HG02938 (cell line): ENCODE measurements at regions not wholly inside any gene's neighbourhood (a gene's known extent, or its start where the extent isn't known, plus 50 kb on each side); places are given as distances from the start of the nearest gene placed in this dataset.
"Not testable (repeated sequence)": the region's sequence is repeated elsewhere in the genome, so short reads cannot be mapped to it uniquely, and the experiment has no call there.

Experiments
- ATAC-seq: cut with Tn5 transposase; IDR thresholded peaks from one replicate; pipeline ENCODE4 v1.9.1; 2021; ENCODE audit warnings: mild to moderate bottlenecking, moderate library complexity; ENCODE audit not compliant: unreplicated experiment

DNA sequence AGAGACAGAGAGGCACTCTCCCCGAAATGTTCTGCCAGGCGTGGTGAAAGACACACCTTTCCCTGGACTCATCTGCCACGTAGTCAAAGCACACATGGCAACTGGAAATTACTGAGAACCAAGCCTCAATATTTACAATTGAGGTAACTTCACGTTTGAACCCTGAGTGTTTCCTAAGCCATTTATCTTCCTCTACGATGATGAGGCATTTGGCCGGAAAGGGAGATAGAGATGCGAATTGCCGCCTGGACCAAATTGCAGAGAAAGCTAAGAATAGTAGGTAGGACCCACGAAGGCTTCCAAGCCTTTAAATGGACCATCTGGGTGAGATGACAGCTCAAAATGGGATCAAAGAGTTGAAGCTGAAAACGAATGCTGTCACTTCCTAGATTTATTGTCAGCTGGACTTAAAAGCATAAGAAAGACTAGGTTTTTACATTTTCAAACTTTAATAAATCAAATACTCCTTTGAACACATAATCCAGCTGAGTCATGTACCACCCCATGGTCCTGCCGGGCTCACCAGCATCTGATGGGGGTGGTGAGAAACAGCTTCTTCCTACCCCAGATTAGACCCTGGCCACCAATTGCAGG is 135.6 kb upstream of the LYZL2 start:
- no peak for ATAC-seq

DNA sequence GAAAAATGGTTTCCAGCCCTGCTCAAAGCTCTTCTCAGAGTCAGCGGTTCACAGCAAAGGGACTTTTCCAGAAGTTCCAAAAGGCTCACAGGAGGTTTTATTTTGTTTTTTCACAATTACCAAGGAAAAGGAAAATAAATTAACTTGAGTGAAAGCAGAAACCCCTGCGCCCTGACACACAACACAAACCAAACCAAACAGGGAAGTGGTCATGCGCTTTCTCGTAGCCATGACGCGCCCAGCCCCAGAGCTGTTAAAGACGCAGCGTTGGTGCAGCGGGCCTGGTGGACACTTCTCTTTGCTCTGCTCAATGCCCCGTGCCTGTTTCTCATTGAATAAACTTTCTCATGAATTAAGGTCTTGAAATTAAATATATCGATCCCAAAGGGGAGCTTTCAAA is 134.4 kb upstream of the LYZL2 start:
- ATAC-seq, result no peak

DNA sequence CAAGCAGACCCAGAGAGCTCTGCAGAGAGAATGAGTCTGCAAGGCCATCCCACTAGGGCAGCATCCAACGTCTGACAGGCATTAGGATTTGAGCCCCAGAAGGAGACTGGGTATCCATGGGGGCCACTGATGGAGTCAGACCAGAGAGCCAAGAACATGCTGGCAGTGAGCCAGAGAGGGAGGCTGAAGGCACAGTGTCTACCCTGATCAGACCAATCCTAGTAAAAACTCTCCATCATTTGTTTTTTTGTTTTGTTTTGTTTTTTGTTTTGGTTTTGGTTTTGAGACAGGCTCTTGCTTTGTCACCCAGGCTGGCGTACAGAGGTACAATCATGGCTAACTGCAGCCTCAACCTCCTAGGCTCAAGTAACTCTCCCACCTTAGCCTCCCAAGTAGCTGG is 133.1 kb upstream of the LYZL2 start:
- ATAC-seq, result no peak

DNA sequence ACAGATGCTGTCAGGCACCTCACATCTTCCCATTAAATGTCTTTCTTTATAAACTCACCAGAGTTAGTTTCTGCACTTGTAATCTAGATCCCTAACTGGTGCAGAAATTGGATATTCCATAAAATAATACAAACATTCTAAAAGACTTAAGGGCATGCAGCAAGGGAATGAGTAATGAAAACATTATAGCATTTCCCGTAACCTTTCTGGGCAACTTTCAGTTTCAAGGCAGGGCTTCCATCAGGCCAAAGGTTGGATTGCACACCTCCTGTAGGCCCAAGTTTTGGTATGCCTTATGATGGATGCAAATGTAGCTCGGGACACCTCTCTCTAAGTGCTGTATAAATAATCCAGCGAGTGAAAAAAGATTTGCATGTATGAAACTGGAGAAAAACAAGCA is 129.9 kb upstream of the LYZL2 start:
- ATAC-seq, result no peak

DNA sequence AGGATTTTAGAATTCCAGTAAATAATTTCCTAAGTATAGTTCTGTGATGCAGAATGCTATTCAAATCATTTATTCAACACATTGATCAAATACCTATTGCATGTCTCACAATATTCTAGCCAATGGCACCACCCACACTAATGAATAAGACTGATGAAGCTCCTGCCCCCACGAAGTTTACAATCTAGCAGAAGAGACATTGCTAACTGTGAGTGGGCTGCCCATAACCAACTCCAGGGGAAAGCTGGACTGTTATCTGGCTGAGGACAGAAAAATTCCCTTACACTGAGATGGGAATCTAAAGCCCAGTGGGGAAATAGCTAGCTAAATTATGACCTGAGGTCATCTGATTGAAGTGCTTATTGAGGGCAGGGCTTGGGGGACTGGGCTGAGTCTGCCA is 128.8 kb upstream of the LYZL2 start:
- ATAC-seq, result no peak

DNA sequence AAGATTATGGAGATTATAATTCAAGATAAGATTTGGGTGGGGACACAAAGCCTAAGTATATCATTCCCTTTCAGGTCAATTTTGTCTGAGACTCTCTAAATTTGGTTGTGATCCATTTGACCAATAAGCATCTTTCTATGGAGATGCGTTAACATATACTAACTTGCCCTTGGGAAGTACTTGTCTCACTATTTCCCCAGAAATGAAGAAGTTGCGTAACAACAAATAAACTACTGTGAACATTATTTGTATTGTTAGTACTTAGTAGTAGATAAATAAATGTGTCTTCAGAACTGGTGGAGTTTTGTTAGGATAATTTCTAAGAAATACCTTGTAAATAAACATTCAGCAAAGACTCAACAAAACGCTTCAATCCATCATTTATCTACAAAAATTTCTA is 127.3 kb upstream of the LYZL2 start:
- no peak for ATAC-seq

DNA sequence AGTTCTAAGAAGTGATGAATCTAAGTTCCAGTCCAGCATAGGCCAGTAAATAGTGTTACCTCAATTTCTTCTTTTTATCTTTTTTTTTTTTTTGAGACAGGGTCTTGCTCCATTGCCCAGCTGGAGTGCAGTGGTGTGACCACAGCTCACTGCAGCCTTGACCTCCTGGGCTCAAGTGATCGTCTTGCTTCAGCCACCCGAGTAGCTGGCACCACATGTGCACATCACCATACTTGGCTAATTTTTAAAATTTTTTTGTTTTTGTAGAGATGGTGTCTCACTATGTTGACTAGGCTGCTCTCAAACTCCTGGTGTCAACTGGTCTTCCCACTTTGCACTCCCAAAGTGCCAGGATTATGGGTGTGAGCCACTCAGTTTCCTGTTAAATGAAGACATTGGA is 126.6 kb upstream of the LYZL2 start:
- ATAC-seq, result no peak

DNA sequence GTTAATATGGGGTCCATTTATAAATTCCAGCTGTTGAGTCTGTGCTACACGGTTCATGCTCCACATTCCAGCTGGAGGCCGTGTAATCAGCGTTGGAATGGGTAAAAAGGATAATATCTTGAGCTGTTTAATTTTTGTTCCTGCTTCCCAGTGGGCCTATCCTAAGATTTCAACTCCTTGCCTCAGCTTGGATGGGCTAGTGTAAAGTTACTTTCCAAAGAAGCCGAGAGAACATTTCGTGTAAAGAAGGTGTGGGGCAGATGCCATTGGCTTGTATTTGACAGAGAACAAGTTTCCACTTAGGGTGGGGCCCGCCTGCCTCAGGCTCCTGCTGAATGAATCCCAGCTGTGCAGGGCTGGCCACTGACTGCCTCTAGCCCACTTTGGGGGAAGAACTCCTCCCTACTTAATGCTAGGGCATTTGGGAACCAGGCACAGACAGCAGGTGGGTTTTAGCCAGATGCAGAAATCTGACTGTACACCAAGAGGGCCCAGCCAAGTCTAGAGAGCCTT is 125.9 kb upstream of the LYZL2 start:
- ATAC-seq, result no peak

DNA sequence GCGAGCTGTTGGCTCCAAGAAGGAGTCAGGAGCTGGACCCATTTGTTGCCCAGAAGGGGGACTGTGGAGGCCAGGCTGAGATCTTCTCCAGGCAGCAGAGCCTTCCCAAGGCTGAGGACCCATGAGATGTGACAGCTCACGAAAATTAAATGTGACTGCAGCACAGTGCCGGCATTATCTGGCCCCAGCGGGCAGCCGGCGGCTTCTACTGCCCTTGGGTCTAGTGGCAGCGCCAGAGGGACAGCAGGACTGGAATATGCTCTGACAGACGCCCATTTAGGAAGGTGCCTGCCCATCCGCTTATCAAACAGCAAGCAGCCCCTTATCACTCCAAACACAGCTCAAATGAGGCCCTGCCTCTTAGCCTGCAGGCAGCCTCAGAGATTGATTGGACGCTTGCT is 122.9 kb upstream of the LYZL2 start:
- no peak for ATAC-seq

DNA sequence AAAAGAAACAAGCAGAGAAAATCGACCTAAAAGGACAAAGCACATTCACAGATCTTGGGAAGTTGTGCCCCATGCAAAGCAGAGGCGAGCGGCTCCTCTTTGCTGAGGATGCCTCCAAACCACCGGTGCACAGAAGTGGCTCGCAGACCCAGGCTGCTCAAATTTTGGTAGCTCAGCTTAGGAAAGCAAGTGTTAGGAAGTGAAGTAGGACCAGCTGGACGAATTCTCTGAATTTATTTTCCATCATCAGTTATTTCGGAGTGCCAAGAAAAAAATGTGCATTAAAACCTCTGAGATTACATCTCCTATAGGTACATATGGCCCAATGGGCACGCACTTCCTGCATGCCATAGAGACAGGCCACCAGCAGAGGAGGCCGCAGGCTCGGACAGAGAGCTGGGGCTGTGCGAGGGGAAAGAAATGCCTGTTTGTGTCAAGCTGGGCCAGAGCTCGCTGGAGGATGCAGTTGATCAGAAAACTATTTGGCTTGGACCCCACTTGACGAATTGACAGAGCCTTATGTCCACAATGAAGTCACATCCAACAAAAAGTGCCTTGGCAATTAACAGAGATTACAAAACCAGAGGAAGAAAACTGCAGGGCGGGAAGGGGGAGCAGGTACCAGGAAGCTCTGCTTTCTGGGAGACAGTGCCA is 122.3 kb upstream of the LYZL2 start:
- ATAC-seq, result no peak

DNA sequence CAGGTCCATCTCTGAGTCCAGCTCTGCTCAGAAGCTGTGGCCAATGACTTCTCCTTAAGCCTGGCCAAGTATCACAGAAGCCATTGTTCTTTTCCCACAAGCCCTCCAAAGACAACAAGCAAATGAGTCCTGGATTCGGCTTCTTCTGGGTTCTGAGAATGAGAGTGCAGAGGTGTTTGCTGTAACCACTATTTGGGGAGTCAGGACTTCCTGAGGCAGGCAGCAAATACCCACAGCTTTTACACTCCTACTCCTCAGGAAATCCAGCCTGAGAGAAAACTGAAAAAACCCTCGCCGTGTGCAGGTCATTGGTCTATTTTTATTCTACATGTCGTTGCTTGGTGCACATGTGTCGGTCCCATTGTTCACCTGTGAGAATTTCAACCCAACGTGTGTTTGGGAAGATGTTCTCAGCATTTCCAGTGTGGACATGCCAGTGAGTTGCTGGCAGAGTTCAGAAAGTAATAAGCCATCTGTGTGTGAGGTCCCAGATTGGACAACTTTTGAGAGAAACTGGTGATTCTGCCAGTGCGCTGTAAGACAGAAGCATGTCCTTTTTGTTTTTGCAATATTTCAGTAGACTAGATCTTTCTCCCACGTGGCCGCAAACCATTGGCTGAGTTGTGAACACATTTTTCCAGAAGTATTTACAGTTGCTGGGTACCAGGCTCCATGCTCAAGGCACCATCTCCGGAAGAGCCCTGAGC is 121.6 kb upstream of the LYZL2 start:
- ATAC-seq, result no peak

DNA sequence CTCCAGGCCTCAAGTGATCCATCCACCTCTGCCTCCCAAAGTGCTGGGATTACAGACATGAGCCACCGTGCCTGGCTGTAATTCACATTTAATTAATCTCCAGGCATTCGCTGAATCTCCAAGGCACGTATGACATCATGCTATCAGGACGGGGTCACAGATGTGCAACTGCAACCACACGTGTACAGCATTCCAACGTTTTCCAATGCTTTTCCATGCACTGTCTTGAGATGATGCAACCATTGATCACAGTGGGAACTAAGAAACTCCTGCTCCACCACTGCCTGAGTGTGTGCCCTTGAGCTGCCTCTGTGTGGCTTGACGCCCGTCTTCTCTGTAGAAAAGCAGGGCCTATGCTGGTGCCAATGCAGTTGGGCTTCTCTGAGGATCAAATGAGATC is 119.8 kb upstream of the LYZL2 start:
- ATAC-seq, result no peak

DNA sequence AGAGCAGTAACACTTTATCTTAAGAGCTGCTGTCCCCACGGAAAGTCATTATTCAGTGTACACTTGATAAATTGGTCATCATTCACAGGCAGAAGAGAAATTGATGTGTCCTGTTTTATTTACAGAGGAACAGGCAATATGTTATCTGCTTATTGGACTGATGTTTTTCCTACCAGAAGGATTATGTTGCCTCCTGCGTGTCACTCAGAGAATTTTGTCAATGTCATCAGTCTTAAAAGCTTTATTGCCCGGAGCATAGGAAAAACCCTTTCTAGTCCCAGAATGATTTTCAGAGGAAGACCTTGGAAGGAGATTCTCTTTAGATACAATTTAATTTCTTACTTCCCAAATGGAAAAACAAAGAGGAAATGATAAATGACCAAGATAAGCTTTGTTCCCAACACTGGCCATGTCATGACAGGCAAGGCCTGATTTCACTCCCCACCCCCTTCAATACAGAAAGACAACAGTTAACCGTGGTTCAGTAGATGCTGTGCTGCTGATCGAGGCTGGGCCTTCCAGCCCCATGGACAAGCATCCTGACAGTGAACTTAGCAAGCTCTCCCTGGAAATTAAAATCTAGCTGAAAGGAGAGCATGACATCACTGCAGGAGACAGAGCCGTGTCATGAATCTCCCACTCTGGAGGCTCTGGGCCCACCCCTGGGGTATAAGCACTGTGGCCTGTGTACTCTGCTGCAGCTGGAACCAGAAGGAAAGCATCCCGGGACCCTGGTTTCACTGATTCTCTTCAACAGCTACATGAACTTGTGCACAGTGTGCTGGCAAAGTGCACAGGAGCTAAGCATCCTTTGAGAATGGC is 118.8 kb upstream of the LYZL2 start:
- ATAC-seq, result no peak

DNA sequence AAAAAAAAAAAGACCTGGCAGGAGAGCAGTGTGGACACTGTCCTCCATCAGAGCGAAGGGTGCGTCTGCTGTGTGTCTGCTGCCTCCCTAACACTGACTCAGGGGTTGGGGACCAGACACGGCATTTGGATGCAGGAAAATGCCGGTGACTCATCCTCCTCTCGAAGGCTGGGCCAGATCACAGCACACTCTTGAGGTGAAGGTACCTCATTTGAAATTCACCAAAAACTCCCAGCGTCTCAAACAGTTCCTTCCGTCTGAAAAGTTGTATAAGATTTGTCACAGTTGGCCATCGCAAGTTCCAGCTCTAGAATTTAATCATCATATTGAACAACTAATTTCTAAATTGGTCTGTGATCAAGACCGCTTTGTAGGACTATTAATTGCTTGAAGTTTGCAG is 118.1 kb upstream of the LYZL2 start:
- no peak for ATAC-seq

DNA sequence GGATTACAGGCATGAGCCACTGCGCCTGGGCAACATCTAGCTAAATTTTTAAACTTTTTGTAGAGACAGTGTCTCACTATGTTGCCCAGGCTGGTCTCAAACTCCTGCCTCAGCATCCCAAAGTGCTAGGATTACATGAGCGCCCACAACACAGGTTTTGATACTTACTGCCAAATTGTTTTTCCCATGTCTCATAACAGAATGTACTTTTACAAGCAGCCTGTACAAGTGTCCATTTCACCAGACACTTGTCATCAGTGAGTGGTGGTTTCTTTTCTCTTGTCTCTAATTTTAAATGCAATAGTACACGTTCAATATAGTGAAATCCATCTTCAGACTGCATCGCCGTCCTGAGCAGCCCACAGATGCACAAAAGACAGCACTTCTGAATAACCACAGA is 116.4 kb upstream of the LYZL2 start:
- ATAC-seq, result no peak

DNA sequence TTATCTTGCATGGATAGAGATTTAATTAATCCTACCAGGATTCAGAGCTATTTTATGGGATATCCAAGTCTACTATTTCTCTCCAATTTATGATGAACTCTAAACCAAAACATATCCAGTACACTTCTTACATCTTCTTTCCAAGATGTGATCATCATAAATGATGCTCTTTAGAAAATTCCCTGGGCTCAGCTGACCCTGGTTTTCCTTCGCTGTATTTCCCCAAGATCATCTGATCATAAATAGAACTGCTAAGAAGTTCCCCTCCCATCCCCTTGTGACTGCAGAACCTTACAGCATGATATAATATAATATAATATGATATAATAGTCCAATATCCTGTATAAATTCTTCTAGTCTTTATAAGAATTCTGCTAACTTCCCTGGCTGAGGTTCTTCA is 114.6 kb upstream of the LYZL2 start:
- ATAC-seq, result no peak

DNA sequence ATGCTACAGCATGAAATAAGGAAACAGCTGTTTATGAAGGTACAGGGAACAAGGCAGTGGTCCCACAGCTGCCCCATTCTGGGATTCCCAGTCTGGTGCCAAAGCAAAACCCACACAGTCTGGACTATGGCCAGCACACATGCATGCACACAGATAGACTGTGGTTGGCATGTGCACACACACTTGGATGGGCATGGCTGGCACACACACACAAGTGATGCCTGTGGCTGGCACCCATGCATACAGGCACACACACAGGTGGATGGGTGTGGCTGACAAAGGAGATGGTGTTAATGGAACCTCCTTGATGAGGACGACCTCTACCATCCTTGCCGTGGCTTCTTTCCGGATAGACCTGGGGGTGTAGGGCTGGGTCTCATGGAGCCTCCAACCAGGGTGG is 114.0 kb upstream of the LYZL2 start:
- ATAC-seq, result no peak

DNA sequence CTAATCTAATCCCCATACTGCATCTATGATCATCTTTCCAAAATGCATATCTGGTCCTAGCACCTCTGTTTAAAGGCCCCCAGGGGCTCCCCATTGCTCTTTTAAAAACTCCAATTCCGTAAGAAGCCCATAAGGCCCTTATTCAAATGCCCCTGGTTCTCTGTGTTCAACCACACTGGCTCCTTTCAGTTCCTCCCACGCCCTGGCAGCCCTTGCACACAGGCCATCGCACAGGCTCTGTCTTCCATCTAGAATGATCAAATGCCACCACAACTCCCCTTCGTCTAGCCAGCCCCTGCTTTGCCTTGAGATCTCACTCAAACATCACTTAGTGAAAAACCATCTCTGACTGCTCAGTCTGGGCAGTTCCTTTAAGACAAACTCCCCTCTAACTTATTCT is 112.9 kb upstream of the LYZL2 start:
- ATAC-seq, result peak; percentile 65

DNA sequence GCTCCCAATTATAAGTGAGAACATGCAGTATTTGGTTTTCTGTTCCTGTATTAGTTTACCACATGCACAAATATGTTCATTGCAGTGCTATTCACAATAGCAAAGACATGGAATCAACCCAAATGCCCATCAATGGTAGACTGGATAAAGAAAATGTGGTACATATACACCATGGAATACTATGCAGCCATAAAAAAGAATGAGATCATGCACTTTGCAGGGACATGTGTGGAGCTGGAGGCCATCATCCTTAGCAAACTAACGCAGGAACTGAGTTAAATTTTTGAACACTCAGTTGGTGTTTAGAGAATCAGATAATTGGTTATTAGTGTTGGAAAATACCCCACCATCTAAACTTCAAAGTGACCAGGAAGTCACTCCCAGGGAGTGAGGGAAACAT is 111.2 kb upstream of the LYZL2 start:
- ATAC-seq, result not testable (repeated sequence)

DNA sequence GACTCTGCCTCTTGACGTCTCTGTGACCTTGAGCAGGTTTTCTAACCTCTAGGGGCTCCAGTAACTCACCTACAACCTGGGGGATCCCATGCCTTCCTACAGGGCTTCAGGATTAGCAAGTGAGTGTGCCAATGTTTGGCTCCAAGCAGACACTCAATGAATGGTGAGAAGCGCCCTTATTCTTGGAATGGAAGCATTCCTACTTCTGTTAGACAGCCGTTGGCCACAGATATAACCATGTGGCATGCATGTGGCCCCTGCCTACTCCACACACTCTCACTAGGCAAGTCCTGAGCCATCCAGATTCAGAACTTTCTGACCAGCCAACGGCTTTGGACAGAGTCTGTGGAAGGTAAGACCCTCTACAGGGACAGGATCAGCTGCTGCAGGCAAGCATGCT is 108.9 kb upstream of the LYZL2 start:
- no peak for ATAC-seq

DNA sequence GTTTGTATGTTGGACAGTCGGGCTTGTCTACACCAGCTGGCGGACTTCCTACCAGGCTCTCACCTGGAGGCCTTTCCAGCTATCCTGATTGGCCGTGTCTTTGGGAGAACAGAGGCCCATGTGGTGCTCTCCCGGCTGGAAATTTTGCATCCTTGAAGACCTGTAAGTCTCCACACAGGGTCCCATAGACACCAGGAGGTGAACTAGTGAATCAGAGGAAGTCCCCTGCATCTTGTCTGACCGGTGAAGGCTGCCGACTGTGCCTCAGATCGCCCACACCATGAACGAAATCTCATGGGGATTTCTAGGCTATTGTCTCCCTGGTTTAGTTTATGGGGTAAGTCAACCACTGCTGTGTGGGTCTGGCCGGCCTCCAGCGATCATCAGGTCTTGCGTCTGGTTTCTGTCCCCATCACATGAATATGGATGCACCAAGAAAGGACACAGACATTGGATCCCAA is 108.4 kb upstream of the LYZL2 start:
- ATAC-seq, result peak; percentile 43
